SK-N-SH treated with all-trans-retinoic acid at 6 μM for 48 hours (cell line): ENCODE measurements at regions not wholly inside any gene's neighbourhood (a gene's known extent, or its start where the extent isn't known, plus 50 kb on each side); places are given as distances from the start of the nearest gene placed in this dataset.

Source experiments
- CSDC2 ChIP-seq: fragments of 250-450 bp; sonication (Bioruptor Pico); IDR thresholded peaks from 2 replicates; pipeline ENCODE4 v1.5.0; 2020; ENCODE audit warnings: mild to moderate bottlenecking, moderate library complexity
- CSRNP3 ChIP-seq: fragments of 250-450 bp; sonication (Bioruptor Pico); IDR thresholded peaks from 2 replicates; pipeline ENCODE4 v1.5.1; 2021; ENCODE audit warnings: mild to moderate bottlenecking, moderate library complexity
- OSR1 ChIP-seq: fragments of 250-450 bp; sonication (Bioruptor Pico); IDR thresholded peaks from 2 replicates; pipeline ENCODE4 v1.8.0; 2022; ENCODE audit warnings: moderate library complexity, mild to moderate bottlenecking, inconsistent platforms
- RARB ChIP-seq: fragments of 250-450 bp; sonication (Bioruptor Pico); IDR thresholded peaks from 2 replicates; pipeline ENCODE4 v1.8.0; 2021; ENCODE audit warnings: mild to moderate bottlenecking, moderate library complexity
- SNAI2 ChIP-seq: fragments of 250-450 bp; sonication (Bioruptor Pico); IDR thresholded peaks from 2 replicates; pipeline ENCODE4 v1.5.0; 2020; ENCODE audit warnings: mild to moderate bottlenecking, moderate library complexity
- ZFP30 ChIP-seq: fragments of 450-650 bp; formaldehyde crosslinking; IDR thresholded peaks from 2 replicates; pipeline ENCODE4 v1.5.0; 2022; ENCODE audit warnings: mild to moderate bottlenecking, moderate library complexity
- TF ChIP-seq, protein P1 (sequence below): fragments of 250-450 bp; sonication (Bioruptor Pico); IDR thresholded peaks from 2 replicates; pipeline ENCODE4 v1.8.0; 2021; ENCODE audit warnings: low read depth, mild to moderate bottlenecking, moderate library complexity, borderline replicate concordance
- TF ChIP-seq, protein P2 (sequence below): fragments of 250-450 bp; sonication (Bioruptor Pico); IDR thresholded peaks from 2 replicates; pipeline ENCODE4 v1.8.0; 2020; ENCODE audit warnings: mild to moderate bottlenecking, moderate library complexity, borderline replicate concordance
- TF ChIP-seq, protein P3 (sequence below): fragments of 250-450 bp; sonication (Bioruptor Pico); IDR thresholded peaks from 2 replicates; pipeline ENCODE4 v1.5.1; 2020; ENCODE audit warnings: low read depth, mild to moderate bottlenecking, moderate library complexity

DNA sequence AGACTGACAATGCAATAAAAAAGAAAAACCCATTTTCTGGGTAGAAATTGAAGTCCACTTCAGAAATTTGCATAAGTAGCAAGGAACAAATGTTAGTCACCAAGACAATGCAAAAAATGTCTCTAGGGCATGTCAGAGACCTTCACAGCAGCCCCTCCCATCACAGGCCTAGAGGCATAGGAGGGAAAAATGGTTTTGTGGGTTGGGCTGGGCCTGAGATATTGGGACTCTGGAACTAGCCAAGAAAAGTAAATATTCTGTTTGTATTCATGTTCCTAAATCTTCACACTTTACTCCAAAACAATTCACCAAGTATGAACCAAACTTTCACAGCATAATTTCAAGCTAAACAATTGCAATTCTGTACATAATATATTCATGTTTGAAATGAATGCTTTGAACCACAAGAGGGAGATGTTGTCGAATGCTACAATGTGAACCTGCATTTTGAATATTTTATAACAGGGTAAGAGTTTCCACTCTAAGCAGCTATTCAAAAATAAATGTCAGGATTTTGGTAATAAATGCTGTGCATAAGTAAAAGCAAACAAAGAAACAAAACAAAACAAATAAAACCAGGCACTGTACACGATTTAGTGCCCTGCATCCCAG lies 429.2 kb downstream of the OTOL1 start:
- TF ChIP-seq, protein P1, sequence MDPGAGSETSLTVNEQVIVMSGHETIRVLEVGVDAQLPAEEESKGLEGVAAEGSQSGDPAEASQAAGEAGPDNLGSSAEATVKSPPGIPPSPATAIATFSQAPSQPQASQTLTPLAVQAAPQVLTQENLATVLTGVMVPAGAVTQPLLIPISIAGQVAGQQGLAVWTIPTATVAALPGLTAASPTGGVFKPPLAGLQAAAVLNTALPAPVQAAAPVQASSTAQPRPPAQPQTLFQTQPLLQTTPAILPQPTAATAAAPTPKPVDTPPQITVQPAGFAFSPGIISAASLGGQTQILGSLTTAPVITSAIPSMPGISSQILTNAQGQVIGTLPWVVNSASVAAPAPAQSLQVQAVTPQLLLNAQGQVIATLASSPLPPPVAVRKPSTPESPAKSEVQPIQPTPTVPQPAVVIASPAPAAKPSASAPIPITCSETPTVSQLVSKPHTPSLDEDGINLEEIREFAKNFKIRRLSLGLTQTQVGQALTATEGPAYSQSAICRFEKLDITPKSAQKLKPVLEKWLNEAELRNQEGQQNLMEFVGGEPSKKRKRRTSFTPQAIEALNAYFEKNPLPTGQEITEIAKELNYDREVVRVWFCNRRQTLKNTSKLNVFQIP (CRISPR knock-in tag), result no peak
- TF ChIP-seq CSRNP3 (CRISPR knock-in tag) (no peak), OSR1 (CRISPR knock-in tag) (no peak), ZFP30 (CRISPR knock-in tag) (no peak), CSDC2 (no peak), SNAI2 (CRISPR knock-in tag) (no peak), RARB (CRISPR knock-in tag) (no peak)
- TF ChIP-seq, protein P2, sequence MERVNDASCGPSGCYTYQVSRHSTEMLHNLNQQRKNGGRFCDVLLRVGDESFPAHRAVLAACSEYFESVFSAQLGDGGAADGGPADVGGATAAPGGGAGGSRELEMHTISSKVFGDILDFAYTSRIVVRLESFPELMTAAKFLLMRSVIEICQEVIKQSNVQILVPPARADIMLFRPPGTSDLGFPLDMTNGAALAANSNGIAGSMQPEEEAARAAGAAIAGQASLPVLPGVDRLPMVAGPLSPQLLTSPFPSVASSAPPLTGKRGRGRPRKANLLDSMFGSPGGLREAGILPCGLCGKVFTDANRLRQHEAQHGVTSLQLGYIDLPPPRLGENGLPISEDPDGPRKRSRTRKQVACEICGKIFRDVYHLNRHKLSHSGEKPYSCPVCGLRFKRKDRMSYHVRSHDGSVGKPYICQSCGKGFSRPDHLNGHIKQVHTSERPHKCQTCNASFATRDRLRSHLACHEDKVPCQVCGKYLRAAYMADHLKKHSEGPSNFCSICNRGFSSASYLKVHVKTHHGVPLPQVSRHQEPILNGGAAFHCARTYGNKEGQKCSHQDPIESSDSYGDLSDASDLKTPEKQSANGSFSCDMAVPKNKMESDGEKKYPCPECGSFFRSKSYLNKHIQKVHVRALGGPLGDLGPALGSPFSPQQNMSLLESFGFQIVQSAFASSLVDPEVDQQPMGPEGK, result no peak
- TF ChIP-seq, protein P3, sequence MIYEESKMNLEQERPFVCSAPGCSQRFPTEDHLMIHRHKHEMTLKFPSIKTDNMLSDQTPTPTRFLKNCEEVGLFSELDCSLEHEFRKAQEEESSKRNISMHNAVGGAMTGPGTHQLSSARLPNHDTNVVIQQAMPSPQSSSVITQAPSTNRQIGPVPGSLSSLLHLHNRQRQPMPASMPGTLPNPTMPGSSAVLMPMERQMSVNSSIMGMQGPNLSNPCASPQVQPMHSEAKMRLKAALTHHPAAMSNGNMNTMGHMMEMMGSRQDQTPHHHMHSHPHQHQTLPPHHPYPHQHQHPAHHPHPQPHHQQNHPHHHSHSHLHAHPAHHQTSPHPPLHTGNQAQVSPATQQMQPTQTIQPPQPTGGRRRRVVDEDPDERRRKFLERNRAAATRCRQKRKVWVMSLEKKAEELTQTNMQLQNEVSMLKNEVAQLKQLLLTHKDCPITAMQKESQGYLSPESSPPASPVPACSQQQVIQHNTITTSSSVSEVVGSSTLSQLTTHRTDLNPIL (CRISPR knock-in tag), result no peak
